DOHH2 (cell line): ENCODE measurements at regions not wholly inside any gene's neighbourhood (a gene's known extent, or its start where the extent isn't known, plus 50 kb on each side); places are given as distances from the start of the nearest gene placed in this dataset.

Experiments
- H3F3A ChIP-seq: fragments of 200-600 bp; sonication (generic), shearing (Covaris generic); 2 replicates; pipeline ENCODE4 v1.6.0; 2016; ENCODE audit warnings: antibody characterized with exemption, mild to moderate bottlenecking; ENCODE audit not compliant: control insufficient read depth, insufficient read depth
- H3K27ac ChIP-seq: fragments of 200-600 bp; sonication (generic); 2 replicates; pipeline ENCODE4 v1.5.1; 2014; ENCODE audit warnings: low read depth, mild to moderate bottlenecking, low read length, moderate library complexity
- H3K27me3 ChIP-seq: fragments of 200-600 bp; sonication (generic); 2 replicates; pipeline ENCODE4 v1.6.1; 2014; ENCODE audit warnings: mild to moderate bottlenecking, low read length, mixed read lengths; ENCODE audit not compliant: control insufficient read depth
- H3K36me3 ChIP-seq: fragments of 200-600 bp; sonication (generic); 2 replicates; pipeline ENCODE4 v1.6.1; 2014; ENCODE audit warnings: mild to moderate bottlenecking, low read length, moderate library complexity, mixed read lengths; ENCODE audit not compliant: control insufficient read depth
- H3K4me1 ChIP-seq: fragments of 200-600 bp; sonication (generic); 2 replicates; pipeline ENCODE4 v1.6.1; 2014; ENCODE audit warnings: mild to moderate bottlenecking, low read length, mixed read lengths; ENCODE audit not compliant: control insufficient read depth
- H3K4me2 ChIP-seq: fragments of 200-600 bp; sonication (generic); 2 replicates; pipeline ENCODE4 v1.6.0; 2014; ENCODE audit warnings: mild to moderate bottlenecking, low read length, moderate library complexity
- H3K4me3 ChIP-seq: fragments of 200-600 bp; sonication (generic); 2 replicates; pipeline ENCODE4 v1.5.1; 2014; ENCODE audit warnings: mild to moderate bottlenecking, low read length, mixed read lengths
- H3K79me2 ChIP-seq: fragments of 200-600 bp; sonication (generic); 2 replicates; pipeline ENCODE4 v1.6.1; 2014; ENCODE audit warnings: mild to moderate bottlenecking, low read length, mixed read lengths; ENCODE audit not compliant: control insufficient read depth
- H3K9me2 ChIP-seq: fragments of 200-600 bp; sonication (generic); replicated peaks from 2 replicates; pipeline ENCODE4 v1.6.1; 2014; ENCODE audit warnings: mild to moderate bottlenecking, low read length, mixed read lengths; ENCODE audit not compliant: control insufficient read depth
- H3K9me3 ChIP-seq: fragments of 200-600 bp; sonication (generic); 2 replicates; pipeline ENCODE4 v1.6.1; 2014; ENCODE audit warnings: antibody characterized with exemption, low read length, mixed read lengths; ENCODE audit not compliant: control insufficient read depth, insufficient read depth
- H4K20me1 ChIP-seq: fragments of 200-600 bp; sonication (generic); 2 replicates; pipeline ENCODE4 v1.6.0; 2014; ENCODE audit warnings: low read depth, mild to moderate bottlenecking, antibody characterized with exemption, low read length, moderate library complexity; ENCODE audit not compliant: control insufficient read depth, insufficient read depth
- CTCF ChIP-seq: fragments of 200-600 bp; sonication (generic); IDR thresholded peaks from one replicate; pipeline ENCODE4 v1.5.1; 2014; ENCODE audit warnings: antibody characterized with exemption, mild to moderate bottlenecking, low read depth, low read length; ENCODE audit not compliant: poor library complexity, severe bottlenecking
- EZH2phosphoT487 ChIP-seq: fragments of 200-600 bp; sonication (generic); IDR thresholded peaks from 2 replicates; pipeline ENCODE4 v1.6.1; 2017; ENCODE audit warnings: borderline replicate concordance, mild to moderate bottlenecking, antibody characterized with exemption, low read length, moderate library complexity, mixed read lengths

- Histone ChIP-seq H3K27me3 (no peaks in the 10 kb centered on the region), H3K36me3 (peaks cover 19% of the 10 kb centered on the region), H3K9me2 (no peaks in the 10 kb centered on the region), H3F3A (peaks cover 19% of the 10 kb centered on the region), H3K4me3 (peak overlapping the region; percentile 60), H3K9me3 (peaks cover 3% of the 10 kb centered on the region; the same call in 1 of the 2 replicates), H3K79me2 (no peaks in the 10 kb centered on the region), H4K20me1 (no peaks in the 10 kb centered on the region), H3K4me2 (peak overlapping the region; percentile 87), H3K27ac (peak overlapping the region; percentile 97), H3K4me1 (peaks cover 75% of the 10 kb centered on the region)
- TF ChIP-seq CTCF = no peak
- TF ChIP-seq EZH2phosphoT487 = no peak
These were observed 1552.9 kb upstream of the SLC39A10 start for GRCh38 chr2:194103941-194104659.

- peaks cover 21% of the 10 kb centered on the region for H3K36me3 ChIP-seq
- peaks cover 19% of the 10 kb centered on the region for H3F3A ChIP-seq
- H4K20me1 ChIP-seq = no peaks in the 10 kb centered on the region
- peaks cover 3% of the 10 kb centered on the region; the same call in 1 of the 2 replicates for H3K9me3 ChIP-seq
- TF ChIP-seq CTCF (no peak), EZH2phosphoT487 (no peak)
- H3K9me2 ChIP-seq = no peaks in the 10 kb centered on the region
- no peak overlapping the region for H3K27ac ChIP-seq
- H3K4me2 ChIP-seq = no peak overlapping the region
- no peaks in the 10 kb centered on the region for H3K79me2 ChIP-seq
- H3K4me1 ChIP-seq = peaks cover 82% of the 10 kb centered on the region
- H3K27me3 ChIP-seq = no peaks in the 10 kb centered on the region
- H3K4me3 ChIP-seq = no peak overlapping the region
These were observed 1554.5 kb upstream of the SLC39A10 start for GRCh38 chr2:194102546-194102945.

GRCh38 chr2:194100201-194100600, 1556.8 kb upstream of the SLC39A10 start:
- no peak overlapping the region for H3K4me2 ChIP-seq
- peaks cover 3% of the 10 kb centered on the region; the same call in 1 of the 2 replicates for H3K9me3 ChIP-seq
- H3K79me2 ChIP-seq = no peaks in the 10 kb centered on the region
- H3K36me3 ChIP-seq = peaks cover 16% of the 10 kb centered on the region
- no peak for TF ChIP-seq CTCF
- peaks cover 18% of the 10 kb centered on the region for H3F3A ChIP-seq
- no peak overlapping the region for H3K27ac ChIP-seq
- H4K20me1 ChIP-seq = no peaks in the 10 kb centered on the region
- H3K4me1 ChIP-seq = peaks cover 63% of the 10 kb centered on the region
- no peak overlapping the region for H3K4me3 ChIP-seq
- no peaks in the 10 kb centered on the region for H3K9me2 ChIP-seq
- H3K27me3 ChIP-seq = no peaks in the 10 kb centered on the region
